Small intestine (tissue), 7 donors: ENCODE measurements at regions not wholly inside any gene's neighbourhood (a gene's known extent, or its start where the extent isn't known, plus 50 kb on each side); places are given as distances from the start of the nearest gene placed in this dataset.
A peak's percentile ranks its signal among the peaks of the same experiment; 100 is the strongest.

Source experiments
- DNase-seq, 2 donors: peaks; one replicate each; pipeline versions ENCODE4 v3.0.0 to v3.0.0-alpha.2; 2013
- FAIRE-seq: peaks from 2 replicates; lab custom pipeline; 2012; peaks lifted over from hg19 to GRCh38; lab: Jason Lieb, UNC
- H3K27ac ChIP-seq, 3 donors: one replicate each; pipeline ENCODE4 v1.5.1; 2013; ENCODE audit warnings: low read length in 2 of 3, mild to moderate bottlenecking in 2 of 3, control low read depth in 1 of 3, inconsistent platforms in 1 of 3, low read depth in 1 of 3, moderate library complexity in 1 of 3
- H3K27me3 ChIP-seq, 3 donors: one replicate each; pipeline ENCODE4 v1.6.1; 2013; ENCODE audit warnings: low read length in 3 of 3, inconsistent platforms in 1 of 3; ENCODE audit not compliant: control insufficient read depth in 3 of 3, insufficient read depth in 3 of 3
- H3K36me3 ChIP-seq, 3 donors: one replicate each; pipeline ENCODE4 v1.6.1; 2013; ENCODE audit warnings: low read length in 3 of 3, inconsistent platforms in 1 of 3, low read depth in 1 of 3, mild to moderate bottlenecking in 1 of 3, moderate library complexity in 1 of 3; ENCODE audit not compliant: control insufficient read depth in 3 of 3, insufficient read depth in 2 of 3
- H3K4me1 ChIP-seq, 3 donors: one replicate each; pipeline ENCODE4 v1.6.1; 2013; ENCODE audit warnings: low read length in 2 of 3, inconsistent platforms in 1 of 3, low read depth in 1 of 3, mild to moderate bottlenecking in 1 of 3, moderate library complexity in 1 of 3; ENCODE audit not compliant: control insufficient read depth in 3 of 3, insufficient read depth in 2 of 3
- H3K4me3 ChIP-seq, 3 donors: one replicate each; pipeline ENCODE4 v1.5.1; 2013; ENCODE audit warnings: low read length in 3 of 3, control low read depth in 1 of 3, inconsistent platforms in 1 of 3, low read depth in 1 of 3, mild to moderate bottlenecking in 1 of 3, moderate library complexity in 1 of 3
- H3K9me3 ChIP-seq, 2 donors: one replicate each; pipeline ENCODE4 v1.6.1; 2013; ENCODE audit warnings: low read depth in 1 of 2, low read length in 1 of 2; ENCODE audit not compliant: control insufficient read depth in 2 of 2, insufficient read depth in 1 of 2
- WGBS, 3 donors: extraction: QIAGEN DNeasy Blood & Tissue Kit; methylation state at CpG; one replicate each; pipeline ENCODE4 v1.1.7; 2013; 5-methylcytosine and 5-hydroxymethylcytosine counted together
- donor health status: healthy with polysubstance abuse.
- donor health status: control.
- donor health status: control.
- donor health status: Bipolar disorder and iron deficiency.
- donor health status: healthy.

- FAIRE-seq (no peak), DNase-seq (no peak)
- 41 to 55% (median 44%) methylated on average over 17 of the region's 17 CpGs for WGBS, 3 donors
- Histone ChIP-seq H3K36me3 (no peaks in the 10 kb centered on the region), H3K9me3 (peaks cover 0 to 20% of the 10 kb centered on the region in 2 donors), H3K27me3 (peaks cover 0 to 2% (median 0%) of the 10 kb centered on the region in 3 donors), H3K4me1 (no peaks in the 10 kb centered on the region), H3K4me3 (no peak overlapping the region), H3K27ac (peak overlapping the region in 2 of 3 donors; percentile 3 to 12)
These were observed 72.5 kb upstream of the SULF2 start for GRCh38 chr20:47857569-47858464.

GRCh38 chr20:47857187-47857568, 71.9 kb upstream of the SULF2 start:
- WGBS, 3 donors: 56 to 64% (median 58%) methylated on average over 8 of the region's 8 CpGs
- Histone ChIP-seq H3K4me1 (no peaks in the 10 kb centered on the region), H3K27ac (no peak overlapping the region), H3K36me3 (no peaks in the 10 kb centered on the region), H3K9me3 (peaks cover 0 to 15% of the 10 kb centered on the region in 2 donors), H3K4me3 (no peak overlapping the region), H3K27me3 (no peaks in the 10 kb centered on the region)
- DNase-seq (no peak), FAIRE-seq (no peak)

- no peaks in the 10 kb centered on the region for H3K27me3 ChIP-seq
- FAIRE-seq (no peak), DNase-seq (no peak)
- WGBS, 3 donors: 91 to 96% (median 95%) methylated on average over 4 of the region's 4 CpGs
- peaks cover 0 to 15% of the 10 kb centered on the region in 2 donors for H3K9me3 ChIP-seq
- H3K27ac ChIP-seq: no peak overlapping the region
- H3K4me1 ChIP-seq: no peaks in the 10 kb centered on the region
- no peaks in the 10 kb centered on the region for H3K36me3 ChIP-seq
- H3K4me3 ChIP-seq: no peak overlapping the region
These were observed 70.5 kb upstream of the SULF2 start for GRCh38 chr20:47855799-47856198.

- Histone ChIP-seq H3K4me1 (no peaks in the 10 kb centered on the region), H3K9me3 (peaks cover 0 to 15% of the 10 kb centered on the region in 2 donors), H3K27me3 (no peaks in the 10 kb centered on the region), H3K36me3 (no peaks in the 10 kb centered on the region), H3K4me3 (no peak overlapping the region), H3K27ac (no peak overlapping the region)
- FAIRE-seq: no peak
- peak; percentile 21 to 24 for DNase-seq
- WGBS, 3 donors: 65 to 79% (median 73%) methylated on average over 10 of the region's 10 CpGs
These were observed 69.5 kb upstream of the SULF2 start for GRCh38 chr20:47854687-47855212.

- no peak for DNase-seq
- WGBS, 3 donors: 74 to 90% (median 80%) methylated on average over 7 of the region's 7 CpGs
- no peaks in the 10 kb centered on the region for H3K36me3 ChIP-seq
- H3K27ac ChIP-seq: no peak overlapping the region
- H3K4me1 ChIP-seq: no peaks in the 10 kb centered on the region
- no peak overlapping the region for H3K4me3 ChIP-seq
- FAIRE-seq: no peak
- H3K9me3 ChIP-seq: peaks cover 0 to 15% of the 10 kb centered on the region in 2 donors
- H3K27me3 ChIP-seq: no peaks in the 10 kb centered on the region
These were observed 66.5 kb upstream of the SULF2 start for GRCh38 chr20:47851774-47852173.

- FAIRE-seq: no peak
- H3K9me3 ChIP-seq: peaks cover 0 to 8% of the 10 kb centered on the region in 2 donors
- 43 to 52% (median 49%) methylated on average over 5 of the region's 5 CpGs for WGBS, 3 donors
- H3K27me3 ChIP-seq: no peaks in the 10 kb centered on the region
- H3K4me1 ChIP-seq: no peaks in the 10 kb centered on the region
- no peaks in the 10 kb centered on the region for H3K36me3 ChIP-seq
- no peak for DNase-seq
- H3K4me3 ChIP-seq: no peak overlapping the region
- no peak overlapping the region for H3K27ac ChIP-seq
These were observed 64.9 kb upstream of the SULF2 start for GRCh38 chr20:47850146-47850545.

- peaks cover 0 to 3% of the 10 kb centered on the region in 2 donors for H3K9me3 ChIP-seq
- no peaks in the 10 kb centered on the region for H3K4me1 ChIP-seq
- no peaks in the 10 kb centered on the region for H3K36me3 ChIP-seq
- no peak for DNase-seq
- no peak for FAIRE-seq
- no peak overlapping the region for H3K27ac ChIP-seq
- H3K4me3 ChIP-seq: no peak overlapping the region
- no peaks in the 10 kb centered on the region for H3K27me3 ChIP-seq
- WGBS, 3 donors: 57 to 70% (median 57%) methylated on average over 2 of the region's 2 CpGs
These were observed 64.3 kb upstream of the SULF2 start for GRCh38 chr20:47849596-47849995.

GRCh38 chr20:47849006-47849405, 63.7 kb upstream of the SULF2 start:
- Histone ChIP-seq H3K9me3 (peaks cover 0 to 3% of the 10 kb centered on the region in 2 donors), H3K27ac (no peak overlapping the region), H3K4me1 (no peaks in the 10 kb centered on the region), H3K36me3 (no peaks in the 10 kb centered on the region), H3K27me3 (no peaks in the 10 kb centered on the region), H3K4me3 (no peak overlapping the region)
- WGBS, 3 donors: 70 to 83% (median 77%) methylated on average over 15 of the region's 15 CpGs
- no peak for FAIRE-seq
- DNase-seq: no peak
